ENCODE measurements at regions not wholly inside any gene's neighbourhood (a gene's known extent, or its start where the extent isn't known, plus 50 kb on each side); places are given as distances from the start of the nearest gene placed in this dataset.

GRCh38 chrX:30975467-30975866 lies 86.4 kb upstream of the TAB3 start:
- no peak for TF ChIP-seq EZH2phosphoT487 (IDR thresholded peaks at IDR 0.05; ENCODE audit: borderline replicate concordance, low read length)
- TF ChIP-seq EZH2 (IDR thresholded peaks at IDR 0.05; ENCODE audit: low read length, unreplicated experiment), result no peak
- no peak for TF ChIP-seq CTCF (conservative IDR thresholded peaks at IDR 0.05; ENCODE audit: low read depth, low read length)

Measured in PC-3 (cell line).